GM23338 (cell line): ENCODE measurements at regions not wholly inside any gene's neighbourhood (a gene's known extent, or its start where the extent isn't known, plus 50 kb on each side); places are given as distances from the start of the nearest gene placed in this dataset.

Experiments
- EZH2 ChIP-seq: fragments of 200-600 bp; sonication (generic); IDR thresholded peaks from one replicate; pipeline ENCODE4 v1.8.0; 2017; ENCODE audit warnings: antibody characterized with exemption, mild to moderate bottlenecking, low read depth; ENCODE audit not compliant: unreplicated experiment
- NANOG ChIP-seq: IDR thresholded peaks from 2 replicates; pipeline ENCODE4 v1.6.1; 2016; ENCODE audit warnings: antibody characterized with exemption, borderline replicate concordance
- POLR2AphosphoS5 ChIP-seq: IDR thresholded peaks from 2 replicates; pipeline ENCODE4 v1.6.1; 2016; ENCODE audit warnings: antibody characterized with exemption, low read depth
- REST ChIP-seq: IDR thresholded peaks from one replicate; pipeline ENCODE4 v1.6.1; 2018; ENCODE audit warnings: antibody characterized with exemption; ENCODE audit not compliant: unreplicated experiment
- ZNF114 ChIP-seq: fragments of 250-450 bp; sonication (Bioruptor Pico); IDR thresholded peaks from 2 replicates; pipeline ENCODE4 v1.5.0; 2020; ENCODE audit warnings: mild to moderate bottlenecking, moderate library complexity
- TF ChIP-seq, protein P1 (sequence below), 2 experiments: fragments of 200-600 bp in 1 of 2; sonication (generic) in 1 of 2; conservative IDR thresholded peaks; 2 replicates each; pipeline versions ENCODE4 v1.5.1 to v1.6.1; 2016 to 2017; ENCODE audit warnings: antibody characterized with exemption in 2 of 2, low read depth in 2 of 2, mild to moderate bottlenecking in 2 of 2, moderate library complexity in 1 of 2

DNA sequence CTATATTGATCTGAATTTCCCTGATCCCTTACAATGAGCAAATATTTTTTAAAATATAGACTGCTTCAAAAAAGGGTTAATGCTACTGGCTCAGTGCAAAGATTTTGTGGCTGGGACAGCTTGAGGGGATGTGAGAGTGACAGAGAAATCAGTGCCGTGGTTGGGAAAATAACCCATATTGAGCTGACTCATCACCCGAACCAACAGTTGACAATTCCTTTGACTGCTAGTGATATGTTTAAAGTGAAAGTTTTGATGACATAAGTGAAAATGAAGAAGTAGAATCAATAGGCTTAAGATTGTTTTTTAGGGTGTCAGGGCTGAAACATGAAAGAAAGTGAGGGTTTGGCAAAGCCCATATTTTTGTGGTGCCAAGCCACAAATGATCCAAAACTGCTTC lies 257.1 kb upstream of the TENM4 start:
- TF ChIP-seq POLR2AphosphoS5 (no peak), ZNF114 (CRISPR knock-in tag) (no peak), NANOG (no peak), REST (no peak), EZH2 (no peak)
- TF ChIP-seq, protein P1, sequence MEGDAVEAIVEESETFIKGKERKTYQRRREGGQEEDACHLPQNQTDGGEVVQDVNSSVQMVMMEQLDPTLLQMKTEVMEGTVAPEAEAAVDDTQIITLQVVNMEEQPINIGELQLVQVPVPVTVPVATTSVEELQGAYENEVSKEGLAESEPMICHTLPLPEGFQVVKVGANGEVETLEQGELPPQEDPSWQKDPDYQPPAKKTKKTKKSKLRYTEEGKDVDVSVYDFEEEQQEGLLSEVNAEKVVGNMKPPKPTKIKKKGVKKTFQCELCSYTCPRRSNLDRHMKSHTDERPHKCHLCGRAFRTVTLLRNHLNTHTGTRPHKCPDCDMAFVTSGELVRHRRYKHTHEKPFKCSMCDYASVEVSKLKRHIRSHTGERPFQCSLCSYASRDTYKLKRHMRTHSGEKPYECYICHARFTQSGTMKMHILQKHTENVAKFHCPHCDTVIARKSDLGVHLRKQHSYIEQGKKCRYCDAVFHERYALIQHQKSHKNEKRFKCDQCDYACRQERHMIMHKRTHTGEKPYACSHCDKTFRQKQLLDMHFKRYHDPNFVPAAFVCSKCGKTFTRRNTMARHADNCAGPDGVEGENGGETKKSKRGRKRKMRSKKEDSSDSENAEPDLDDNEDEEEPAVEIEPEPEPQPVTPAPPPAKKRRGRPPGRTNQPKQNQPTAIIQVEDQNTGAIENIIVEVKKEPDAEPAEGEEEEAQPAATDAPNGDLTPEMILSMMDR (conservative IDR thresholded peaks at IDR 0.05; ENCODE audit: low read depth in 2 of 2) = no peak
